ENCODE measurements at regions not wholly inside any gene's neighbourhood (a gene's known extent, or its start where the extent isn't known, plus 50 kb on each side); places are given as distances from the start of the nearest gene placed in this dataset.

DNA sequence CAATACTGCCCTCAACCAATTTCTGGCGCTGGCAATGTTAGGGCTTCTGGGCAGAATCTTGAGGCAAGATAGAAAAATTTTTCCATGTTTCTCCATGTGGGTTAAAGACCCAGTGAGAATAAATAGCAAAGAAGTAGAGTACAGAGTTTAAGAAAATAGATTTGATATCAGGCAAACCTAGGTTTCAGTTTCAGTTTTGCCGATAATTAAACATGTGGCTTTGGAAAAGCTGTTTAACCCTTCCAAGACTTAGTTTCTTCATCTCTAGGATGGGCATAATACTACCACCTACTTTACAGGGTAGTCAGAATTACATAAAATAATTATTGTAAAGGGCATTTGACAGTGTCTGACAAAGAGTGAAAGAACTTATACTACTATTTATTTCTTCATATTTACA, 360.4 kb downstream of the PCNX1 start:
- Histone ChIP-seq H3K27me3 (no peaks in the 10 kb centered on the region), H3K9me3 (peaks cover 0 to 6% (median 0%) of the 10 kb centered on the region in 4 donors), H3K27ac (no peak overlapping the region), H3K4me3 (peak overlapping the region in 3 of 4 donors; percentile 7 to 23 (median 19)), H3K36me3 (no peaks in the 10 kb centered on the region), H3K4me1 (peaks cover 0 to 6% (median 5%) of the 10 kb centered on the region in 4 donors)
- peak in 1 of 2 donors; percentile 28 for DNase-seq
- WGBS, 5 donors, result 30 to 37% (median 35%) methylated on average over 2 of the region's 2 CpGs
- intact Hi-C loops (cut with DNase I; ENCODE audit: low total_unique reads), result no loop called here
- no peak for TF ChIP-seq EP300 (IDR thresholded peaks at IDR 0.05)
- TF ChIP-seq POLR2AphosphoS5 (IDR thresholded peaks at IDR 0.05), result no peak
- no peak for TF ChIP-seq POLR2A (IDR thresholded peaks at IDR 0.05)
- TF ChIP-seq, protein P1, sequence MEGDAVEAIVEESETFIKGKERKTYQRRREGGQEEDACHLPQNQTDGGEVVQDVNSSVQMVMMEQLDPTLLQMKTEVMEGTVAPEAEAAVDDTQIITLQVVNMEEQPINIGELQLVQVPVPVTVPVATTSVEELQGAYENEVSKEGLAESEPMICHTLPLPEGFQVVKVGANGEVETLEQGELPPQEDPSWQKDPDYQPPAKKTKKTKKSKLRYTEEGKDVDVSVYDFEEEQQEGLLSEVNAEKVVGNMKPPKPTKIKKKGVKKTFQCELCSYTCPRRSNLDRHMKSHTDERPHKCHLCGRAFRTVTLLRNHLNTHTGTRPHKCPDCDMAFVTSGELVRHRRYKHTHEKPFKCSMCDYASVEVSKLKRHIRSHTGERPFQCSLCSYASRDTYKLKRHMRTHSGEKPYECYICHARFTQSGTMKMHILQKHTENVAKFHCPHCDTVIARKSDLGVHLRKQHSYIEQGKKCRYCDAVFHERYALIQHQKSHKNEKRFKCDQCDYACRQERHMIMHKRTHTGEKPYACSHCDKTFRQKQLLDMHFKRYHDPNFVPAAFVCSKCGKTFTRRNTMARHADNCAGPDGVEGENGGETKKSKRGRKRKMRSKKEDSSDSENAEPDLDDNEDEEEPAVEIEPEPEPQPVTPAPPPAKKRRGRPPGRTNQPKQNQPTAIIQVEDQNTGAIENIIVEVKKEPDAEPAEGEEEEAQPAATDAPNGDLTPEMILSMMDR (IDR thresholded peaks at IDR 0.05), result no peak

DNA sequence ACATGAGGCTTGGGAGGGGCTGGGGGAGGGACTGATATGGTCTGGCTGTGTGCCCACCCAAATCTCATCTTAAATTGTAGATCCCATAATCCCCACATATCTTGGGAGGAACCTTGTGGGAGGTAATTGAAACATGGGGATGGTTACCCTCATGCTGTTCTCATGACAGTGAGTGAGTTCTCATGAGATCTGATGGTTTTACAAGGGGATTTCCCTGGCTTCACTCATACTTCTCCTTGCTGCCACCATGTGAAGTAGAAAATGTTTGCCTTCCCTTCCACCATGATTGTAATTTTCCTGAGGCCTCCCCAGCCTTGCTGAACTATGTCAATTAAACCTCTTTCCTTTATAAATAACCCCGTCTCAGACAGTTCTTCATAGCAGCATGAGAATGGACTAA, 362.9 kb downstream of the PCNX1 start:
- Histone ChIP-seq H3K4me3 (no peak overlapping the region), H3K27me3 (no peaks in the 10 kb centered on the region), H3K36me3 (no peaks in the 10 kb centered on the region), H3K27ac (no peak overlapping the region), H3K9me3 (peaks cover 0 to 6% (median 0%) of the 10 kb centered on the region in 4 donors), H3K4me1 (peaks cover 0 to 6% (median 5%) of the 10 kb centered on the region in 4 donors)
- WGBS, 5 donors, result 67 to 100% (median 83%) methylated on average over 1 of the region's 1 CpG
- no peak for DNase-seq
- no peak for TF ChIP-seq POLR2AphosphoS5 (IDR thresholded peaks at IDR 0.05)
- no peak for TF ChIP-seq EP300 (IDR thresholded peaks at IDR 0.05)
- TF ChIP-seq POLR2A (IDR thresholded peaks at IDR 0.05), result no peak
- TF ChIP-seq, protein P1 (IDR thresholded peaks at IDR 0.05), result no peak
- intact Hi-C loops (cut with DNase I; ENCODE audit: low total_unique reads), result no loop called here

DNA sequence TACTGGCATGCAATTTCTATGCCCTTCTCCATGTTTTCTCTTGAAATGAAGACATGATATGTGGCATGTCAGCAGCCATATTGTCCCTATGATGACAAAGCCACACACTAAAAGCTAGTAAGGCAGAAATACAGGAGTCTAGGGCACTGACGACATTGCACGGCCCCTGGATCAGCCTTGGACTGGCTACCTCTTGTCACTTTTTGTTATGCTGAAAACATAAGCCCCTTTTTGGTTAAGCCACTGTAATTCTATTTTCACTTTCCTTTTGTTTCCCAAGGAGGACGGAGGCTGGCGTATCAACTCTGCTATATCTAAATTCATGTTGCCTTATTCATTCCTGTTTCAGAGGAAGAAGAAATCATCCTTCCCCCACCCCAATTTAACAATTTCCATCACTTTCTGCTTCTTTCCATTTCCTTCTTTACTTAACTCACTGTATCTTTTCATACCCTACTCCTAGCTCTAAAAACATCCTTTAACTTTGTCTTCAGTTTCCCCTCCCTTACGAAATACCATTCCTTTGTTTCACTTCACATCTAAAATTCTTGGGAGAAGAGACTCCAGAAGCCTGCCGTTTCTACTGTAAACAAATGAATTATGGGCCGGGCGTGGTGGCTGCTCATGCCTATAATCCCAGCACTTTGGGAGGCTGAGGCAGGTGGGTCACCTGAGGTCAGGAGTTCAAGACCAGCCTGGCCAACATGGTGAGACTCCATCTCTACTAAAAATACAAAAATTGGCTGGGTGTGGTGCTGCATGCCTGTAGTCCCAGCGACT, 364.1 kb downstream of the PCNX1 start:
- Histone ChIP-seq H3K4me3 (no peak overlapping the region), H3K27ac (no peak overlapping the region), H3K27me3 (no peaks in the 10 kb centered on the region), H3K4me1 (peaks cover 0 to 6% (median 5%) of the 10 kb centered on the region in 4 donors), H3K36me3 (no peaks in the 10 kb centered on the region), H3K9me3 (peaks cover 0 to 6% (median 3%) of the 10 kb centered on the region in 4 donors)
- intact Hi-C loops (cut with DNase I; ENCODE audit: low total_unique reads), result no loop called here
- TF ChIP-seq, protein P1 (IDR thresholded peaks at IDR 0.05), result no peak
- TF ChIP-seq POLR2A (IDR thresholded peaks at IDR 0.05), result no peak
- WGBS, 5 donors, result 78 to 83% (median 81%) methylated on average over 9 of the region's 9 CpGs
- no peak for DNase-seq

DNA sequence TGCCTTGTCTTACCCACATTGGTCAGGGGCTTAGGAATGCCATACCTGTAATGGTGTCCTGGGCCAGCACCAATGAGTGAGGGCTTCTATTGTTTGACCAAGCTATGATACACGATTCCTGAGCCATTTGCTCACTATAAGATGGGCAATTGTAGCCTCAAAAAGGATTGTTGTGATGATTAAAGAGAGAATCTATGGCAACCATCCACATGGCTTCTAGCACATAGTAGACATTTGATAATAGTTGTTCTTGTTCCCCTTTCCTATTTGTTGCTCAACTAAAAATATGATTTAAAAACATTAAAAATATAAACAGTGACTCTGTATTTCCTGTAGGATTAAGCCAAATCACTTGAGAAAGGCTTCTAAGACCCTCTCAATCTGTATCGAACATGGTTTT, 366.1 kb downstream of the PCNX1 start:
- Histone ChIP-seq H3K4me3 (no peak overlapping the region), H3K27ac (no peak overlapping the region), H3K27me3 (no peaks in the 10 kb centered on the region), H3K4me1 (no peaks in the 10 kb centered on the region), H3K9me3 (peaks cover 0 to 6% (median 3%) of the 10 kb centered on the region in 4 donors), H3K36me3 (no peaks in the 10 kb centered on the region)
- TF ChIP-seq POLR2AphosphoS5 (IDR thresholded peaks at IDR 0.05) (no peak), EP300 (IDR thresholded peaks at IDR 0.05) (no peak), POLR2A (IDR thresholded peaks at IDR 0.05) (no peak)
- TF ChIP-seq, protein P1 (IDR thresholded peaks at IDR 0.05), result no peak
- WGBS, 5 donors, result 64 to 82% (median 74%) methylated on average over 2 of the region's 2 CpGs
- intact Hi-C loops (cut with DNase I; ENCODE audit: low total_unique reads), result no loop called here
- DNase-seq, result no peak

Data from stomach (tissue), 8 donors.